ENCODE measurements at regions not wholly inside any gene's neighbourhood (a gene's known extent, or its start where the extent isn't known, plus 50 kb on each side); places are given as distances from the start of the nearest gene placed in this dataset.
"Not testable (repeated sequence)": the region's sequence is repeated elsewhere in the genome, so short reads cannot be mapped to it uniquely, and the experiment has no call there.

DNA sequence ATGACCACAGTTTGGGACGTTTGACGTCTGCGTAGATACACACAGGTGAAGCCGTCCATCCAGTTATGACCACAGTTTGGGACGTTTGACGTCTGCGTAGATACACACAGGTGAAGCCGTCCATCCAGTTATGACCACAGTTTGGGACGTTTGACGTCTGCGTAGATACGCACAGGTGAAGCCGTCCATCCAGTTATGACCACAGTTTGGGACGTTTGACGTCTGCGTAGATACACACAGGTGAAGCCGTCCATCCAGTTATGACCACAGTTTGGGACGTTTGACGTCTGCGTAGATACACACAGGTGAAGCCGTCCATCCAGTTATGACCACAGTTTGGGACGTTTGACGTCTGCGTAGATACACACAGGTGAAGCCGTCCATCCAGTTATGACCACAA, 243.8 kb upstream of the HDAC4 start:
- not testable (repeated sequence) for TF ChIP-seq POLR2AphosphoS5, POLR2A (IDR thresholded peaks at IDR 0.05)

All from suprapubic skin (tissue), 4 donors.